ENCODE measurements at regions not wholly inside any gene's neighbourhood (a gene's known extent, or its start where the extent isn't known, plus 50 kb on each side); places are given as distances from the start of the nearest gene placed in this dataset.
A peak's percentile ranks its signal among the peaks of the same experiment; 100 is the strongest.
"Not testable (repeated sequence)": the region's sequence is repeated elsewhere in the genome, so short reads cannot be mapped to it uniquely, and the experiment has no call there.

DNA sequence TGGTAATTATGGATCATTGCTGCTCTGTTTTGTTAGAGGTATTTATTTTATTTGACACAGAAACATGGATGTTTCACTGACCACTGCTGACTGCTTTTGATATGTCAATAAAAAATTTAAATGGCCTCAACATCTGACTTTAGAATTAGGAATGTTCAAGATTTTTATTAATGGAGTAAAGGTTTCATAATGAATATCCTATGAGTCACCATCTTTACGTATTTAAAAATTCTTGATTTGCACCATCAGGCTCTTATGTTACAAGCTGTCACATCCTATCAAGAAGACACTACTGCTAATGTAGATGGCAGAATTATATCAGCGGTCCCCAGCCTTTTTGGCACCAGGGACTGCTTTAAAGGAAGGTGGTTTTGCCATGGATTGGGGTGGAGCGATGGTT, 578.7 kb upstream of the NRP1 start:
- H3K4me3 ChIP-seq (ENCODE audit: control insufficient read depth in 2 of 3, extremely low read depth in 1 of 3, insufficient read depth in 2 of 3, low read depth in 1 of 3, low read length in 3 of 3): no peak overlapping the region
- H3K27me3 ChIP-seq (ENCODE audit: control insufficient read depth, extremely low read depth, insufficient read depth, low read length): no peaks in the 10 kb centered on the region
- no peak overlapping the region for H2AFZ ChIP-seq (ENCODE audit: control insufficient read depth, low read length)
- H3K4me1 ChIP-seq (ENCODE audit: control insufficient read depth, extremely low read depth, insufficient read depth, low read length): peaks cover 10% of the 10 kb centered on the region
- no peaks in the 10 kb centered on the region for H3K79me2 ChIP-seq (ENCODE audit: control insufficient read depth, insufficient read depth, low read length)
- no peaks in the 10 kb centered on the region for H3K9me1 ChIP-seq (ENCODE audit: control insufficient read depth, extremely low read depth, insufficient read depth, low read length)
- H3K9ac ChIP-seq (ENCODE audit: control insufficient read depth, extremely low read depth, insufficient read depth, low read length): no peak overlapping the region
- no peaks in the 10 kb centered on the region for H3K36me3 ChIP-seq (ENCODE audit: control insufficient read depth in 2 of 2, extremely low read depth in 1 of 2, insufficient read depth in 2 of 2, low read length in 2 of 2)
- TF ChIP-seq, protein P1, sequence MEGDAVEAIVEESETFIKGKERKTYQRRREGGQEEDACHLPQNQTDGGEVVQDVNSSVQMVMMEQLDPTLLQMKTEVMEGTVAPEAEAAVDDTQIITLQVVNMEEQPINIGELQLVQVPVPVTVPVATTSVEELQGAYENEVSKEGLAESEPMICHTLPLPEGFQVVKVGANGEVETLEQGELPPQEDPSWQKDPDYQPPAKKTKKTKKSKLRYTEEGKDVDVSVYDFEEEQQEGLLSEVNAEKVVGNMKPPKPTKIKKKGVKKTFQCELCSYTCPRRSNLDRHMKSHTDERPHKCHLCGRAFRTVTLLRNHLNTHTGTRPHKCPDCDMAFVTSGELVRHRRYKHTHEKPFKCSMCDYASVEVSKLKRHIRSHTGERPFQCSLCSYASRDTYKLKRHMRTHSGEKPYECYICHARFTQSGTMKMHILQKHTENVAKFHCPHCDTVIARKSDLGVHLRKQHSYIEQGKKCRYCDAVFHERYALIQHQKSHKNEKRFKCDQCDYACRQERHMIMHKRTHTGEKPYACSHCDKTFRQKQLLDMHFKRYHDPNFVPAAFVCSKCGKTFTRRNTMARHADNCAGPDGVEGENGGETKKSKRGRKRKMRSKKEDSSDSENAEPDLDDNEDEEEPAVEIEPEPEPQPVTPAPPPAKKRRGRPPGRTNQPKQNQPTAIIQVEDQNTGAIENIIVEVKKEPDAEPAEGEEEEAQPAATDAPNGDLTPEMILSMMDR (optimal IDR thresholded peaks at IDR 0.05 in 1 of 3, IDR thresholded peaks at IDR 0.05 in 1 of 3, conservative IDR thresholded peaks at IDR 0.05 in 1 of 3; ENCODE audit: extremely low read depth in 1 of 3, insufficient read depth in 2 of 3, low read length in 3 of 3): no peak
- TF ChIP-seq EZH2 (IDR thresholded peaks at IDR 0.05; ENCODE audit: low read length): no peak
- no peak for FAIRE-seq
- no peaks in the 10 kb centered on the region for H3K9me3 ChIP-seq (ENCODE audit: control insufficient read depth, low read depth, low read length)
- no peaks in the 10 kb centered on the region for H4K20me1 ChIP-seq (ENCODE audit: control insufficient read depth, extremely low read depth, insufficient read depth, low read length)
- dilution Hi-C loops (cut with MboI; ENCODE audit: extremely low pct_ligation_motif_present, low sequenced_read_pairs): no loop called here
- H3K4me2 ChIP-seq (ENCODE audit: control insufficient read depth, extremely low read depth, insufficient read depth, low read depth, low read length): no peak overlapping the region
- DNase-seq (ENCODE audit: low read depth, low spot score): no peak
- no peak overlapping the region for H3K27ac ChIP-seq (ENCODE audit: control insufficient read depth, insufficient read depth, low read length)

DNA sequence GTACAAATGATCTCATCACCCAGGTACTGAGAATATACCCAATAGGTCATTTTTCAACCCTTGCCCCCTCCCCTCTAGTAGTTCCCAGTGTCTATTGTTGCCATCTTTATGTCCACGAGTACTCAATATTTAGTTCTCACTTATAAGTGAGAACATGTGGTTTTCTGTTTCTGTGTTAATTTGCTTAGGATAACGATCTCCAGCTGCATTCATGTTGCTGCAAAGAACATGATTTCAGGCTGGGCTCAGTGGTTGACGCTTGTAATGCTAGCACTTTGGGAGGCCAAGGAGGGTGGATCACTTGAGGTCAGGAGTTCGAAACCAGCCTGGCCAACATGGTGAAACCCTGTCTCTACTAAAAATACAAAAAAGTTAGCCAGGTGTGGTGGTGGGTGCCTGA, 575.0 kb upstream of the NRP1 start:
- DNase-seq (ENCODE audit: low read depth, low spot score); FAIRE-seq; H3K9me3 ChIP-seq (ENCODE audit: control insufficient read depth, low read depth, low read length): not testable (repeated sequence)

DNA sequence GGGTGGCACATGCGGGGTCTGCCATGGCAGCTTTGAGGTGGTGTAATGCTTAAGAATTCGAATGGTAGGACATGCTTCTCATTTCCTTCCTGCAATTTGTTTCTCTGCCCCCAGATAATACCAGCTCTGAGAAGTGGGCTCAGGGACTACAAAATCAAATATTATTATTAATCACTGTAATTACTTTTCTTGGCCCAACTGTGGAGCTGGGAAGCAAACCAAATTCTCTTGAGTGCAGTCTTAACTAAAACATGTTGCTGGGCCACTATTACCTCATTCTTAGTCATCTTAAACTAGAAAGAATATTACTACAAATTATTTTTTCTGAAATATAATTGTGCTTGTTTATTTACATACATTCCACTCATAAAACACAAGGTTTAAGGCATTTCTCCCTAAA, 566.7 kb upstream of the NRP1 start:
- TF ChIP-seq EZH2 (IDR thresholded peaks at IDR 0.05; ENCODE audit: low read length): no peak
- TF ChIP-seq, protein P1 (optimal IDR thresholded peaks at IDR 0.05 in 1 of 3, IDR thresholded peaks at IDR 0.05 in 1 of 3, conservative IDR thresholded peaks at IDR 0.05 in 1 of 3; ENCODE audit: extremely low read depth in 1 of 3, insufficient read depth in 2 of 3, low read length in 3 of 3): no peak
- Histone ChIP-seq H4K20me1 (ENCODE audit: control insufficient read depth, extremely low read depth, insufficient read depth, low read length) (no peaks in the 10 kb centered on the region), H2AFZ (ENCODE audit: control insufficient read depth, low read length) (peak overlapping the region; percentile 56), H3K27ac (ENCODE audit: control insufficient read depth, insufficient read depth, low read length) (peak overlapping the region; percentile 71), H3K36me3 (ENCODE audit: control insufficient read depth in 2 of 2, extremely low read depth in 1 of 2, insufficient read depth in 2 of 2, low read length in 2 of 2) (no peaks in the 10 kb centered on the region), H3K4me3 (ENCODE audit: control insufficient read depth in 2 of 3, extremely low read depth in 1 of 3, insufficient read depth in 2 of 3, low read depth in 1 of 3, low read length in 3 of 3) (peak overlapping the region in 1 of 3 experiments; percentile 26), H3K79me2 (ENCODE audit: control insufficient read depth, insufficient read depth, low read length) (no peaks in the 10 kb centered on the region), H3K9ac (ENCODE audit: control insufficient read depth, extremely low read depth, insufficient read depth, low read length) (peak overlapping the region; percentile 47), H3K9me1 (ENCODE audit: control insufficient read depth, extremely low read depth, insufficient read depth, low read length) (no peaks in the 10 kb centered on the region), H3K4me2 (ENCODE audit: control insufficient read depth, extremely low read depth, insufficient read depth, low read depth, low read length) (peak overlapping the region; percentile 69), H3K4me1 (ENCODE audit: control insufficient read depth, extremely low read depth, insufficient read depth, low read length) (peaks cover 42% of the 10 kb centered on the region), H3K9me3 (ENCODE audit: control insufficient read depth, low read depth, low read length) (peaks cover 4% of the 10 kb centered on the region), H3K27me3 (ENCODE audit: control insufficient read depth, extremely low read depth, insufficient read depth, low read length) (no peaks in the 10 kb centered on the region)
- DNase-seq (ENCODE audit: low read depth, low spot score): no peak
- dilution Hi-C loops (cut with MboI; ENCODE audit: extremely low pct_ligation_motif_present, low sequenced_read_pairs): no loop called here
- FAIRE-seq: no peak

More for the DNA sequence above, 575.0 kb upstream of the NRP1 start:
- H3K27me3 ChIP-seq (ENCODE audit: control insufficient read depth, extremely low read depth, insufficient read depth, low read length); H3K27ac ChIP-seq (ENCODE audit: control insufficient read depth, insufficient read depth, low read length); H4K20me1 ChIP-seq (ENCODE audit: control insufficient read depth, extremely low read depth, insufficient read depth, low read length); H3K4me3 ChIP-seq (ENCODE audit: control insufficient read depth in 2 of 3, extremely low read depth in 1 of 3, insufficient read depth in 2 of 3, low read depth in 1 of 3, low read length in 3 of 3); H3K79me2 ChIP-seq (ENCODE audit: control insufficient read depth, insufficient read depth, low read length); dilution Hi-C loops (cut with MboI; ENCODE audit: extremely low pct_ligation_motif_present, low sequenced_read_pairs); H3K9me1 ChIP-seq (ENCODE audit: control insufficient read depth, extremely low read depth, insufficient read depth, low read length); H3K4me2 ChIP-seq (ENCODE audit: control insufficient read depth, extremely low read depth, insufficient read depth, low read depth, low read length); H3K9ac ChIP-seq (ENCODE audit: control insufficient read depth, extremely low read depth, insufficient read depth, low read length); H2AFZ ChIP-seq (ENCODE audit: control insufficient read depth, low read length); H3K36me3 ChIP-seq (ENCODE audit: control insufficient read depth in 2 of 2, extremely low read depth in 1 of 2, insufficient read depth in 2 of 2, low read length in 2 of 2): not testable (repeated sequence)
- H3K4me1 ChIP-seq (ENCODE audit: control insufficient read depth, extremely low read depth, insufficient read depth, low read length): peaks cover 10% of the 10 kb centered on the region

Data from keratinocyte (primary cell).